H9 (cell line): ENCODE measurements at regions not wholly inside any gene's neighbourhood (a gene's known extent, or its start where the extent isn't known, plus 50 kb on each side); places are given as distances from the start of the nearest gene placed in this dataset.

Source experiments
- DNase-seq: peaks from one replicate; pipeline ENCODE4 v3.0.0-alpha.2; 2017
- H2AFZ ChIP-seq: one replicate; pipeline ENCODE4 v1.6.1; 2013; ENCODE audit warnings: mild to moderate bottlenecking, low read length, control low read depth, moderate library complexity
- H2AK5ac ChIP-seq: 2 replicates; pipeline ENCODE4 v1.6.1; 2013; ENCODE audit warnings: low read length, control low read depth, mixed read lengths; ENCODE audit not compliant: insufficient read length
- H2BK120ac ChIP-seq: one replicate; pipeline ENCODE4 v1.6.1; 2013; ENCODE audit warnings: low read depth, mild to moderate bottlenecking, low read length, control low read depth, inconsistent platforms; ENCODE audit not compliant: poor library complexity, severe bottlenecking
- H2BK12ac ChIP-seq: 2 replicates; pipeline ENCODE4 v1.6.1; 2013; ENCODE audit warnings: low read length, control low read depth, mixed read lengths, low read depth; ENCODE audit not compliant: insufficient read length
- H2BK15ac ChIP-seq: 2 replicates; pipeline ENCODE4 v1.6.1; 2013; ENCODE audit warnings: low read depth, low read length, control low read depth
- H2BK20ac ChIP-seq: one replicate; pipeline ENCODE4 v1.6.1; 2013; ENCODE audit warnings: low read depth, mild to moderate bottlenecking, low read length, control low read depth, inconsistent platforms; ENCODE audit not compliant: poor library complexity, severe bottlenecking
- H2BK5ac ChIP-seq: 2 replicates; pipeline ENCODE4 v1.6.1; 2013; ENCODE audit warnings: low read length, control low read depth, mixed read lengths; ENCODE audit not compliant: insufficient read length
- H3K14ac ChIP-seq: 2 replicates; pipeline ENCODE4 v1.6.1; 2013; ENCODE audit warnings: low read length, control low read depth; ENCODE audit not compliant: insufficient read depth
- H3K18ac ChIP-seq: 2 replicates; pipeline ENCODE4 v1.6.1; 2013; ENCODE audit warnings: low read depth, mild to moderate bottlenecking, mixed read lengths, low read length, control low read depth; ENCODE audit not compliant: insufficient read length
- H3K23ac ChIP-seq: 2 replicates; pipeline ENCODE4 v1.6.1; 2013; ENCODE audit warnings: low read length, control low read depth, mixed read lengths, low read depth; ENCODE audit not compliant: insufficient read length
- H3K23me2 ChIP-seq: 2 replicates; pipeline ENCODE4 v1.6.1; 2013; ENCODE audit warnings: low read depth, mild to moderate bottlenecking, mixed read lengths, low read length, control low read depth; ENCODE audit not compliant: insufficient read length, poor library complexity, severe bottlenecking
- H3K27ac ChIP-seq: 2 replicates; pipeline ENCODE4 v1.5.1; 2013; ENCODE audit warnings: low read length, control low read depth, mixed read lengths, low read depth; ENCODE audit not compliant: insufficient read length
- H3K27me3 ChIP-seq: 2 replicates; pipeline ENCODE4 v1.6.1; 2013; ENCODE audit warnings: low read length, control low read depth, inconsistent platforms; ENCODE audit not compliant: insufficient read depth
- H3K4ac ChIP-seq: 2 replicates; pipeline ENCODE4 v1.6.1; 2013; ENCODE audit warnings: low read depth, mild to moderate bottlenecking, control low read depth, inconsistent platforms, low read length, moderate library complexity
- H3K4me1 ChIP-seq: 2 replicates; pipeline ENCODE4 v1.6.1; 2013; ENCODE audit warnings: low read length, control low read depth, inconsistent platforms; ENCODE audit not compliant: insufficient read depth
- H3K4me2 ChIP-seq: 2 replicates; pipeline ENCODE4 v1.6.1; 2013; ENCODE audit warnings: low read length, control low read depth, mixed read lengths; ENCODE audit not compliant: insufficient read length, insufficient read depth
- H3K56ac ChIP-seq: 2 replicates; pipeline ENCODE4 v1.6.1; 2013; ENCODE audit warnings: low read depth, mild to moderate bottlenecking, mixed read lengths, low read length, control low read depth; ENCODE audit not compliant: insufficient read length
- H3K79me1 ChIP-seq: 2 replicates; pipeline ENCODE4 v1.6.1; 2013; ENCODE audit warnings: low read depth, mild to moderate bottlenecking, moderate library complexity, low read length, control low read depth, inconsistent platforms; ENCODE audit not compliant: insufficient read depth, poor library complexity, severe bottlenecking
- H3K79me2 ChIP-seq: 2 replicates; pipeline ENCODE4 v1.6.1; 2013; ENCODE audit warnings: low read length, control low read depth, inconsistent platforms; ENCODE audit not compliant: insufficient read depth
- H3K9ac ChIP-seq: 2 replicates; pipeline ENCODE4 v1.6.1; 2013; ENCODE audit warnings: low read length, control low read depth, mixed read lengths; ENCODE audit not compliant: insufficient read length; ENCODE audit errors: extremely low read depth
- H3K9me3 ChIP-seq: one replicate; pipeline ENCODE4 v1.6.1; 2013; ENCODE audit warnings: low read depth, low read length, inconsistent platforms; ENCODE audit not compliant: control insufficient read depth
- H3T11ph ChIP-seq: one replicate; pipeline ENCODE4 v1.6.1; 2013; ENCODE audit warnings: mild to moderate bottlenecking, low read length, control low read depth, inconsistent platforms
- H4K20me1 ChIP-seq: one replicate; pipeline ENCODE4 v1.6.1; 2013; ENCODE audit not compliant: control insufficient read depth, insufficient read length, insufficient read depth
- H4K5ac ChIP-seq: 2 replicates; pipeline ENCODE4 v1.6.1; 2013; ENCODE audit warnings: low read depth, mild to moderate bottlenecking, mixed read lengths, low read length, control low read depth; ENCODE audit not compliant: insufficient read length
- H4K8ac ChIP-seq: replicated peaks from 2 replicates; pipeline ENCODE4 v1.6.1; 2013; ENCODE audit warnings: low read length, control low read depth, mixed read lengths, low read depth; ENCODE audit not compliant: insufficient read length
- H4K91ac ChIP-seq: 2 replicates; pipeline ENCODE4 v1.6.1; 2013; ENCODE audit warnings: low read depth, mild to moderate bottlenecking, moderate library complexity, mixed read lengths, low read length, control low read depth; ENCODE audit not compliant: insufficient read length
- H3K27ac Mint-ChIP-seq, 3 experiments: 2 replicates in 2 of 3; 3 replicates in 1 of 3; pipeline ENCODE4 v1.8.0; 2020 to 2021; ENCODE audit warnings: mixed read lengths in 3 of 3, mild to moderate bottlenecking in 1 of 3, moderate library complexity in 1 of 3
- H3K27me3 Mint-ChIP-seq: 2 replicates; pipeline ENCODE4 v1.8.0; 2021; ENCODE audit warnings: low read depth, mild to moderate bottlenecking, moderate library complexity, mixed read lengths
- H3K36me3 Mint-ChIP-seq, 3 experiments: 2 replicates in 2 of 3; 3 replicates in 1 of 3; pipeline ENCODE4 v1.8.0; 2020 to 2021; ENCODE audit warnings: low read depth in 3 of 3, mixed read lengths in 3 of 3; ENCODE audit not compliant: insufficient read depth in 1 of 3
- H3K4me1 Mint-ChIP-seq, 2 experiments: 2 replicates each; pipeline ENCODE4 v1.8.0; 2020; ENCODE audit warnings: mixed read lengths in 2 of 2
- H3K4me3 Mint-ChIP-seq, 2 experiments: 2 replicates in 1 of 2; 3 replicates in 1 of 2; pipeline ENCODE4 v1.8.0; 2020 to 2021; ENCODE audit warnings: mild to moderate bottlenecking in 2 of 2, mixed read lengths in 2 of 2, moderate library complexity in 1 of 2
- H3K9me3 Mint-ChIP-seq, 2 experiments: 2 replicates in 1 of 2; 3 replicates in 1 of 2; pipeline ENCODE4 v1.8.0; 2020; ENCODE audit warnings: mild to moderate bottlenecking in 2 of 2, mixed read lengths in 2 of 2, moderate library complexity in 1 of 2
- WGBS: extraction: QIAGEN DNeasy Blood & Tissue Kit; methylation state at CpG from one replicate; pipeline ENCODE4 v1.1.7; 2013; ENCODE audit warnings: missing lambda C conversion rate, low lambda C conversion rate, mixed read lengths; ENCODE audit not compliant: insufficient read length; ENCODE audit errors: extremely low coverage; 5-methylcytosine and 5-hydroxymethylcytosine counted together
- TF ChIP-seq, protein P1 (sequence below): fragments of 200-600 bp; sonication (generic); conservative IDR thresholded peaks from 3 replicates; pipeline ENCODE4 v1.8.0; 2021; ENCODE audit warnings: antibody characterized with exemption, mild to moderate bottlenecking

DNA sequence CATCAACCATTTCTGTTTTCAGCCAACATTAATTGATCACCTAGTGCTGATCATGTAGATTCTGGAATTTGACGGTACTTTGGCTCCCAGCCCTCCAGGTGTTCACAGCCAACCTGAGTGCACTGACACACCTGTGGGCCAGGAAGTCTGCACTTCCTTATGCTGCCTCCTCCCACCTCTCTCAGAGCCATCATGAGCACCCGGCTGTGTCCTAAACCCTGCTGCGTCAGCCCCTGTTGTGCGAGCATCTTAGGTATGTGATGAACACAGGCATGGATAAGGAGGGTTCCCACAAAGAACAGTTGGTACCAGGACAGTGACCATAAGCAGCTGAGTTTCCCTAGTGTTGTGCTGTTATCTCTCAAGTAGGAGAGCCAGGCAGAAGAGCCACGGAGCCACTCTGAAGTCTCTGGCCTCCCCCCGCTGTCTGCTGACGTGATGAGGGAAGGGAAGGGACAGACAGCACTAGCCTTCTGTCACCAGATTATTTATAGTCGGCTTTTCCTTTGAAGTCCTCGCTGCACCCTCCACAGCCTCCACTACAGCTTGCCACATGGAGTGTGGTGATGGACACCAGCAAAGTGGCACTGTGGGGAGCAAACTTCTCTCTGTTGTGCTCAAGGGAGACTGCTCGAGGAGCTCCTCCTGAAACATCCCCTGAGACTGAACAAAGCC, 162.8 kb upstream of the ANKFN1 start:
- H3K4me1 ChIP-seq, result peaks cover 6% of the 10 kb centered on the region; the same call in 1 of the 2 replicates
- H3K14ac ChIP-seq, result no peak overlapping the region
- peak; percentile 78 for DNase-seq
- peaks cover 5% of the 10 kb centered on the region for H3K9me3 ChIP-seq
- H2BK5ac ChIP-seq, result no peak overlapping the region
- no peaks in the 10 kb centered on the region for H3K79me1 ChIP-seq
- peak overlapping the region in 1 of 3 experiments; percentile 95; a peak in 3 of 7 replicates for H3K27ac Mint-ChIP-seq
- no peak overlapping the region for H2BK15ac ChIP-seq
- no peak overlapping the region for H2BK120ac ChIP-seq
- no peak overlapping the region for H3K56ac ChIP-seq
- peaks cover 2% of the 10 kb centered on the region; the same call in 1 of the 2 replicates for H3K27me3 Mint-ChIP-seq
- no peak overlapping the region for H2BK12ac ChIP-seq
- no peak overlapping the region for H3T11ph ChIP-seq
- peaks cover 22 to 28% of the 10 kb centered on the region in 2 experiments for H3K9me3 Mint-ChIP-seq
- H3K79me2 ChIP-seq, result no peaks in the 10 kb centered on the region
- no CpG with 5 or more reads among the region's 10 CpGs for WGBS
- H3K4ac ChIP-seq, result no peak overlapping the region
- H4K20me1 ChIP-seq, result no peaks in the 10 kb centered on the region
- no peaks in the 10 kb centered on the region for H3K23me2 ChIP-seq
- H3K4me2 ChIP-seq, result no peak overlapping the region
- TF ChIP-seq, protein P1, sequence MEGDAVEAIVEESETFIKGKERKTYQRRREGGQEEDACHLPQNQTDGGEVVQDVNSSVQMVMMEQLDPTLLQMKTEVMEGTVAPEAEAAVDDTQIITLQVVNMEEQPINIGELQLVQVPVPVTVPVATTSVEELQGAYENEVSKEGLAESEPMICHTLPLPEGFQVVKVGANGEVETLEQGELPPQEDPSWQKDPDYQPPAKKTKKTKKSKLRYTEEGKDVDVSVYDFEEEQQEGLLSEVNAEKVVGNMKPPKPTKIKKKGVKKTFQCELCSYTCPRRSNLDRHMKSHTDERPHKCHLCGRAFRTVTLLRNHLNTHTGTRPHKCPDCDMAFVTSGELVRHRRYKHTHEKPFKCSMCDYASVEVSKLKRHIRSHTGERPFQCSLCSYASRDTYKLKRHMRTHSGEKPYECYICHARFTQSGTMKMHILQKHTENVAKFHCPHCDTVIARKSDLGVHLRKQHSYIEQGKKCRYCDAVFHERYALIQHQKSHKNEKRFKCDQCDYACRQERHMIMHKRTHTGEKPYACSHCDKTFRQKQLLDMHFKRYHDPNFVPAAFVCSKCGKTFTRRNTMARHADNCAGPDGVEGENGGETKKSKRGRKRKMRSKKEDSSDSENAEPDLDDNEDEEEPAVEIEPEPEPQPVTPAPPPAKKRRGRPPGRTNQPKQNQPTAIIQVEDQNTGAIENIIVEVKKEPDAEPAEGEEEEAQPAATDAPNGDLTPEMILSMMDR, result no peak
- H3K4me3 Mint-ChIP-seq, result no peak overlapping the region
- H3K9ac ChIP-seq, result no peak overlapping the region
- no peak overlapping the region for H4K91ac ChIP-seq
- no peak overlapping the region for H4K5ac ChIP-seq
- H3K18ac ChIP-seq, result no peak overlapping the region
- H4K8ac ChIP-seq, result no peak overlapping the region
- no peak overlapping the region for H2BK20ac ChIP-seq
- no peak overlapping the region for H3K27ac ChIP-seq
- no peaks in the 10 kb centered on the region for H3K27me3 ChIP-seq
- H3K36me3 Mint-ChIP-seq, result peaks cover 9 to 28% (median 16%) of the 10 kb centered on the region in 3 experiments
- H3K23ac ChIP-seq, result no peak overlapping the region
- no peak overlapping the region for H2AK5ac ChIP-seq
- H3K4me1 Mint-ChIP-seq, result peaks cover 13 to 14% of the 10 kb centered on the region in 2 experiments
- H2AFZ ChIP-seq, result no peak overlapping the region
